ENCODE measurements at regions not wholly inside any gene's neighbourhood (a gene's known extent, or its start where the extent isn't known, plus 50 kb on each side); places are given as distances from the start of the nearest gene placed in this dataset.

GRCh38 chr6:147637620-147638195 lies 129.2 kb downstream of the SAMD5 start:
- Histone ChIP-seq H3K27me3 (replicated peaks) (no peaks in the 10 kb centered on the region), H3K36me3 (replicated peaks) (no peaks in the 10 kb centered on the region), H3K4me3 (ENCODE audit: low read depth, low read length) (no peak overlapping the region), H3K27ac (no peak overlapping the region)
- in situ Hi-C loops (cut with HindIII; ENCODE audit: low pct_ligation_motif_present, low sequenced_read_pairs): no loop called here
- TF ChIP-seq CTCF (IDR thresholded peaks at IDR 0.05; ENCODE audit: low read depth, low read length, missing control alignments): no peak
- no peak for DNase-seq

GRCh38 chr6:147639279-147639678 lies 130.8 kb downstream of the SAMD5 start:
- Histone ChIP-seq H3K36me3 (replicated peaks) (no peaks in the 10 kb centered on the region), H3K4me3 (ENCODE audit: low read depth, low read length) (no peak overlapping the region), H3K27ac (no peak overlapping the region), H3K27me3 (replicated peaks) (no peaks in the 10 kb centered on the region)
- TF ChIP-seq CTCF (IDR thresholded peaks at IDR 0.05; ENCODE audit: low read depth, low read length, missing control alignments): no peak
- in situ Hi-C loops (cut with HindIII; ENCODE audit: low pct_ligation_motif_present, low sequenced_read_pairs): no loop called here
- DNase-seq: no peak

GRCh38 chr6:147640606-147641005 lies 132.1 kb downstream of the SAMD5 start:
- no peak overlapping the region for H3K4me3 ChIP-seq (ENCODE audit: low read depth, low read length)
- no peaks in the 10 kb centered on the region for H3K36me3 ChIP-seq (replicated peaks)
- no peak for DNase-seq
- H3K27me3 ChIP-seq (replicated peaks): no peaks in the 10 kb centered on the region
- in situ Hi-C loops (cut with HindIII; ENCODE audit: low pct_ligation_motif_present, low sequenced_read_pairs): no loop called here
- TF ChIP-seq CTCF (IDR thresholded peaks at IDR 0.05; ENCODE audit: low read depth, low read length, missing control alignments): no peak
- no peak overlapping the region for H3K27ac ChIP-seq

GRCh38 chr6:147641511-147641910 lies 133.0 kb downstream of the SAMD5 start:
- H3K36me3 ChIP-seq (replicated peaks): no peaks in the 10 kb centered on the region
- H3K4me3 ChIP-seq (ENCODE audit: low read depth, low read length): no peak overlapping the region
- in situ Hi-C loops (cut with HindIII; ENCODE audit: low pct_ligation_motif_present, low sequenced_read_pairs): no loop called here

GRCh38 chr6:147642458-147642857 lies 134.0 kb downstream of the SAMD5 start:
- Histone ChIP-seq H3K4me3 (ENCODE audit: low read depth, low read length) (no peak overlapping the region), H3K27me3 (replicated peaks) (no peaks in the 10 kb centered on the region), H3K36me3 (replicated peaks) (no peaks in the 10 kb centered on the region), H3K27ac (peak overlapping the region; percentile 53)
- no peak for TF ChIP-seq CTCF (IDR thresholded peaks at IDR 0.05; ENCODE audit: low read depth, low read length, missing control alignments)
- DNase-seq: peak; percentile 82
- in situ Hi-C loops (cut with HindIII; ENCODE audit: low pct_ligation_motif_present, low sequenced_read_pairs): no loop called here

More at GRCh38 chr6:147641511-147641910, 133.0 kb downstream of the SAMD5 start:
- H3K27me3 ChIP-seq (replicated peaks): no peaks in the 10 kb centered on the region
- DNase-seq: no peak
- TF ChIP-seq CTCF (IDR thresholded peaks at IDR 0.05; ENCODE audit: low read depth, low read length, missing control alignments): no peak
- H3K27ac ChIP-seq: no peak overlapping the region

Data from brain microvascular endothelial cell (primary cell).